ENCODE measurements at regions not wholly inside any gene's neighbourhood (a gene's known extent, or its start where the extent isn't known, plus 50 kb on each side); places are given as distances from the start of the nearest gene placed in this dataset.

DNA sequence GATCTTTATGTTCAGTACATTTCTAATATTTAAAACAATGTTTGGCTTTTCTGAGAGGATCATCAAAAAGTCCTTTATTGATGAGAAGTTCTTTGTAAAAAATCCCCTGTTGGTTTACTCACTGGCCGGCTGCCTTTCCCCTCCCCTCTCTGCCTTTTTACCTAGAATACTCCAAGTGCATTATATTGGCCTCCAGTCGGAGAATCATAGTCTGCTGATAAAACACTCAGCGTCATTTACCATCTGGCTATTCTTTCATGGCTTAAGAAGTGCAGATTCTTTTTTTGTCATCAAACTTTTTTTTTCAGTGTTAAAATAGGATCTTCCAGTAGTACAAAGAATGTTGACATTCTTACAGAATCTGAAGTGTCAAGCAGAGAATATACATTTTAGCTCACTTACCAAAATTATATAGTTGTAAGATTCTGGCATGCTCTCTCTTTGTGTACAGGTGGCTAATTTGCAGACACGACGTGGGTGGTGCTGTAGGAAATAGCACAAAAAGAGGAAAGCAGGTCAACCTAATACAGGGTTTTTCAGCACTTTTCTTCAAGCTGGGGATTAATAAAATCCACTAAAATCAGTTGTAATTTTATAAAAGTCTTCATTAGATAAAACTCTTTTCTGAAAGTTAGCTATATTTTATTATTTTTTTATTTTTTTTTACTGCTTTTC is 731.8 kb downstream of the KCTD8 start:
- DNase-seq (ENCODE audit: low read depth) = no peak
- no peak overlapping the region for H3K4me3 ChIP-seq (ENCODE audit: low read length)
- TF ChIP-seq, protein P1, sequence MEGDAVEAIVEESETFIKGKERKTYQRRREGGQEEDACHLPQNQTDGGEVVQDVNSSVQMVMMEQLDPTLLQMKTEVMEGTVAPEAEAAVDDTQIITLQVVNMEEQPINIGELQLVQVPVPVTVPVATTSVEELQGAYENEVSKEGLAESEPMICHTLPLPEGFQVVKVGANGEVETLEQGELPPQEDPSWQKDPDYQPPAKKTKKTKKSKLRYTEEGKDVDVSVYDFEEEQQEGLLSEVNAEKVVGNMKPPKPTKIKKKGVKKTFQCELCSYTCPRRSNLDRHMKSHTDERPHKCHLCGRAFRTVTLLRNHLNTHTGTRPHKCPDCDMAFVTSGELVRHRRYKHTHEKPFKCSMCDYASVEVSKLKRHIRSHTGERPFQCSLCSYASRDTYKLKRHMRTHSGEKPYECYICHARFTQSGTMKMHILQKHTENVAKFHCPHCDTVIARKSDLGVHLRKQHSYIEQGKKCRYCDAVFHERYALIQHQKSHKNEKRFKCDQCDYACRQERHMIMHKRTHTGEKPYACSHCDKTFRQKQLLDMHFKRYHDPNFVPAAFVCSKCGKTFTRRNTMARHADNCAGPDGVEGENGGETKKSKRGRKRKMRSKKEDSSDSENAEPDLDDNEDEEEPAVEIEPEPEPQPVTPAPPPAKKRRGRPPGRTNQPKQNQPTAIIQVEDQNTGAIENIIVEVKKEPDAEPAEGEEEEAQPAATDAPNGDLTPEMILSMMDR (conservative IDR thresholded peaks at IDR 0.05; ENCODE audit: low read depth, low read length) = no peak

- TF ChIP-seq, protein P1 (conservative IDR thresholded peaks at IDR 0.05; ENCODE audit: low read depth, low read length) = no peak
- no peak overlapping the region for H3K4me3 ChIP-seq (ENCODE audit: low read length)
- DNase-seq (ENCODE audit: low read depth) = no peak
These were observed 730.2 kb downstream of the KCTD8 start for GRCh38 chr4:43718369-43718768.

DNA sequence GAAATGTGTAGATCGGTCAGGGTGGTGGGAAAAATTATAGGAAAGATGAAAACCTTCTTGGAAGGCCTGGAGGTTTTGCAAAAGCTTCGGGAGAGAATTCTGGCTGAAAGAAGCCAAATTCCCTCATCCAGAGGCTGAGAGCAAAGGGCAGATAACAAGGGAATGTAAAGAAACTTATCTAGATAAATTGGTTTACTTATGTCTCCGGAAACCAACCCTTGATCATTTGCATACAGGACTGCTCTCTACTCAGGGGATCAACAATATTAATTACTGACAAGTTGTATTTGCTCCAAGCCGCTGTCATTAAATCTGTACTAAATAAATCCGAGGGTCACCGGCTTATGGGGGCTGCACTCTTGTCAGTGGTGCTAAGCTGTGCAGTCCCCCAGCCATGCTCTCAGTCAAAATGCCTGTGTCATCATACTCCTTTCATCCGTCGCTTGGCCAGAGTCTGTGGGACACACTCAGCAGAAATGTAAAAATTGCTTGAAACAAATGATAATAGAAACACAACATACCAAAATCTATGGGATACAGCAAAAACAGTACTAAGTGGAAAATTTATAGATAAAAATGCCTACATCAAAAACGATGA is 715.7 kb downstream of the KCTD8 start:
- no peak overlapping the region for H3K4me3 ChIP-seq (ENCODE audit: low read length)
- DNase-seq (ENCODE audit: low read depth) = no peak
- TF ChIP-seq, protein P1 (conservative IDR thresholded peaks at IDR 0.05; ENCODE audit: low read depth, low read length) = no peak

GRCh38 chr4:43742083-43742482 is 706.5 kb downstream of the KCTD8 start:
- DNase-seq (ENCODE audit: low read depth) = no peak
- TF ChIP-seq, protein P1 (conservative IDR thresholded peaks at IDR 0.05; ENCODE audit: low read depth, low read length) = no peak
- no peak overlapping the region for H3K4me3 ChIP-seq (ENCODE audit: low read length)

GRCh38 chr4:43754566-43754965 is 694.0 kb downstream of the KCTD8 start:
- TF ChIP-seq, protein P1 (conservative IDR thresholded peaks at IDR 0.05; ENCODE audit: low read depth, low read length) = no peak
- no peak for DNase-seq (ENCODE audit: low read depth)

DNA sequence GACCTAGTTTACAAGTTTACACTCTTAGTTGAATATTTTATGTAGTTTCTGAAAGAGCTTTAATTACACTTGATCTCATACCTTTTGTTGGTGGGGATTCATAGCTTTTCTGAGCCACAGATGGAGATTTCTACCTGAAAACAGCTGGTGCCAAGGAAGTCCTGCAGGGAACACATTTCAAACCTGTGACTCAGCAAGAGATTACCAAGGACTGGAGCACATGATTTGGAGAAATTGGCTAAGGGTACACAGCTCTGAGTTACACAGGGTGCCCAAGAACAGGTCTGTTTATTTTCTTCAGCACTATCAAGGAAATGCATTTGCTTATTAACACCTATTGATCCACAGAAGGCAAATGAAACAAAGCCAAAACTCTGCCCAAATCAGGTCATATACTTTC is 691.5 kb downstream of the KCTD8 start:
- no peak overlapping the region for H3K4me3 ChIP-seq (ENCODE audit: low read length)
- DNase-seq (ENCODE audit: low read depth) = peak; percentile 84
- TF ChIP-seq, protein P1 (conservative IDR thresholded peaks at IDR 0.05; ENCODE audit: low read depth, low read length) = no peak

More at GRCh38 chr4:43754566-43754965, 694.0 kb downstream of the KCTD8 start:
- H3K4me3 ChIP-seq (ENCODE audit: low read length) = no peak overlapping the region

- DNase-seq (ENCODE audit: low read depth) = no peak
- TF ChIP-seq, protein P1 (conservative IDR thresholded peaks at IDR 0.05; ENCODE audit: low read depth, low read length) = no peak
- no peak overlapping the region for H3K4me3 ChIP-seq (ENCODE audit: low read length)
These were observed 689.8 kb downstream of the KCTD8 start for GRCh38 chr4:43758836-43759235.

Data from retinal pigment epithelial cell (primary cell).